Heart left ventricle (tissue), 16 donors: ENCODE measurements at regions not wholly inside any gene's neighbourhood (a gene's known extent, or its start where the extent isn't known, plus 50 kb on each side); places are given as distances from the start of the nearest gene placed in this dataset.

Experiments used
- ATAC-seq, 4 donors: fragments of 200-7000 bp; cut with Tn5 transposase; one replicate each; pipeline ENCODE4 v1.9.1; 2020 to 2022; ENCODE audit warnings: moderate library complexity in 4 of 4, mild to moderate bottlenecking in 3 of 4, moderate number of reproducible peaks in 1 of 4
- DNase-seq, 5 donors: peaks; one replicate each; pipeline ENCODE4 v3.0.0-alpha.2; 2020
- H3K27ac ChIP-seq, 12 donors: fragments of 200-600 bp; sonication (generic) in 4 of 12; one replicate each; pipeline versions ENCODE4 v1.5.0 to v1.8.0; 2016 to 2022; ENCODE audit warnings: mild to moderate bottlenecking in 2 of 12
- H3K27me3 ChIP-seq, 9 donors: fragments of 200-600 bp; sonication (generic) in 2 of 9; one replicate each; pipeline versions ENCODE4 v1.5.1 to v1.8.0; 2016 to 2022; ENCODE audit warnings: mild to moderate bottlenecking in 3 of 9
- H3K36me3 ChIP-seq, 9 donors: fragments of 200-600 bp; sonication (generic) in 2 of 9; one replicate each; pipeline versions ENCODE4 v1.5.0 to v1.8.0; 2018 to 2022; ENCODE audit warnings: mild to moderate bottlenecking in 2 of 9
- H3K4me1 ChIP-seq, 12 donors: fragments of 200-600 bp; sonication (generic) in 4 of 12; one replicate each; pipeline versions ENCODE4 v1.5.0 to v1.8.0; 2016 to 2022; ENCODE audit warnings: mild to moderate bottlenecking in 3 of 12
- H3K4me3 ChIP-seq, 12 donors: fragments of 200-600 bp; sonication (generic) in 4 of 12; one replicate each; pipeline versions ENCODE4 v1.5.0 to v1.8.0; 2017 to 2022; ENCODE audit warnings: mild to moderate bottlenecking in 9 of 12, moderate library complexity in 4 of 12
- H3K9me3 ChIP-seq, 12 donors: fragments of 200-600 bp; sonication (generic) in 4 of 12; one replicate each; pipeline versions ENCODE4 v1.5.0 to v1.8.0; 2016 to 2022; ENCODE audit warnings: mild to moderate bottlenecking in 1 of 12
- CTCF ChIP-seq, 12 donors: fragments of 200-600 bp; sonication (generic) in 4 of 12; IDR thresholded peaks; one replicate each; pipeline versions ENCODE4 v1.5.0 to v1.8.0; 2018 to 2022; ENCODE audit warnings: antibody characterized with exemption in 12 of 12, mild to moderate bottlenecking in 5 of 12
- POLR2A ChIP-seq, 2 donors: fragments of 450-650 bp; IDR thresholded peaks; one replicate each; pipeline ENCODE4 v1.6.1; 2017; ENCODE audit warnings: antibody characterized with exemption in 2 of 2, mild to moderate bottlenecking in 2 of 2, moderate library complexity in 2 of 2
- WGBS, 4 donors: extraction: QIAGEN DNeasy Blood & Tissue Kit in 2 of 4; methylation state at CpG; one replicate each; pipeline versions ENCODE4 v1.1.5 to v1.1.7; 2013 to 2018; 5-methylcytosine and 5-hydroxymethylcytosine counted together
- intact Hi-C, 10 donors: fragments of 100-400 bp; cut with DNase I; formaldehyde crosslinking; loops; one replicate each; pipeline versions ENCODE4 v1.11.1 to v1.14.2; 2022
- donor health status: ischemic (EF 13 %, LVEDD 7.1; RV severe dilation, severe dysfunction).
- donor health status: healthy with polysubstance abuse.
- donor health status: DM: no; HTN: yes; CAD: no.
- donor health status: DM: no; HTN: no; CAD: no.
- donor health status: ischemic (EF 25% LVEDD 6.9; RV normal size, moderate dysfunction).
- donor health status: ischemic (EF 25% LVEDD 5.7; RV mildly dilated, moderate dysfunction).
- donor health status: healthy.
- donor health status: DM: yes; HTN: yes; CAD: no.
- donor health status: ischemic (EF 35%, LVEDD 5.7; RV mildly dilated, moderate dysfunction).
- donor health status: nonischemic (EF 11% LVEDD 7.7; RV severe dilation, severe dysfunction).
- donor health status: DM: yes; HTN: yes; CAD: no.
- donor health status: PGD.
- donor health status: ischemic (EF 29% LVEDD 5.4; RV normal size, mild dysfunction).
- donor health status: nonischemic (EF 23%, LVEDD 6.1; RV moderate dilation, normal function).

- TF ChIP-seq CTCF (IDR thresholded peaks at IDR 0.05) (no peak), POLR2A (IDR thresholded peaks at IDR 0.05) (no peak)
- Histone ChIP-seq H3K4me3 (no peak overlapping the region), H3K27ac (no peak overlapping the region), H3K36me3 (no peaks in the 10 kb centered on the region), H3K27me3 (peaks cover 0 to 63% (median 12%) of the 10 kb centered on the region in 9 donors), H3K4me1 (no peaks in the 10 kb centered on the region), H3K9me3 (no peaks in the 10 kb centered on the region)
- no peak for ATAC-seq
- 34 to 47% (median 38%) methylated on average over 11 of the region's 11 CpGs for WGBS, 4 donors
- DNase-seq: no peak
- intact Hi-C loops: loop anchor here in 1 of 10 donors (5.0 kb wide), 1 partner anchor 155 kb away; no protein-coding TSS in a partner anchor
Observed at GRCh38 chr5:133687212-133688061, 75.1 kb upstream of the FSTL4 start.

DNA sequence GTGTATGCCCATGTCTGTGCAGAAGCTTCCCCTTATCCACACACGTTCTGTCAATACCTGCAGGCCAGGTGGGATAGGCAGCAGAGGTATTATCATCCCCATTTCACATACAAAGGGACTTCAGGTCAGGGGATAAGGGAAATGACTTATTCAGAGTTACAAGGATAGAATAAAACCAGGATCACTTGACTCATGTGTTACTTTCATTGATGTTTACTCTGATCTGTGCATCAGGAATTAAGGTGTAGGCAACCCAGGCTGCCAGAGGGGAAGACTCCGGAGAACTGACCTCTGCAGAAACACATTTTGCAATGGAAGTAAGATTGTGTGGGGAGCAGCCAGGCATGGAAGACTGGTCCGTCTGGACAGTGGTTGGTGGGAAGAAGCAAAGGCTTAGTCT is 74.2 kb upstream of the FSTL4 start:
- Histone ChIP-seq H3K27ac (no peak overlapping the region), H3K4me1 (no peaks in the 10 kb centered on the region), H3K4me3 (no peak overlapping the region), H3K9me3 (no peaks in the 10 kb centered on the region), H3K27me3 (peaks cover 0 to 56% (median 12%) of the 10 kb centered on the region in 9 donors), H3K36me3 (no peaks in the 10 kb centered on the region)
- intact Hi-C loops: loop anchor here in 1 of 10 donors (5.0 kb wide), 1 partner anchor 156 kb away; no protein-coding TSS in a partner anchor
- DNase-seq (no peak), ATAC-seq (no peak)
- WGBS, 4 donors: 61 to 82% (median 70%) methylated on average over 3 of the region's 3 CpGs
- TF ChIP-seq POLR2A (IDR thresholded peaks at IDR 0.05) (no peak), CTCF (IDR thresholded peaks at IDR 0.05) (no peak)

DNA sequence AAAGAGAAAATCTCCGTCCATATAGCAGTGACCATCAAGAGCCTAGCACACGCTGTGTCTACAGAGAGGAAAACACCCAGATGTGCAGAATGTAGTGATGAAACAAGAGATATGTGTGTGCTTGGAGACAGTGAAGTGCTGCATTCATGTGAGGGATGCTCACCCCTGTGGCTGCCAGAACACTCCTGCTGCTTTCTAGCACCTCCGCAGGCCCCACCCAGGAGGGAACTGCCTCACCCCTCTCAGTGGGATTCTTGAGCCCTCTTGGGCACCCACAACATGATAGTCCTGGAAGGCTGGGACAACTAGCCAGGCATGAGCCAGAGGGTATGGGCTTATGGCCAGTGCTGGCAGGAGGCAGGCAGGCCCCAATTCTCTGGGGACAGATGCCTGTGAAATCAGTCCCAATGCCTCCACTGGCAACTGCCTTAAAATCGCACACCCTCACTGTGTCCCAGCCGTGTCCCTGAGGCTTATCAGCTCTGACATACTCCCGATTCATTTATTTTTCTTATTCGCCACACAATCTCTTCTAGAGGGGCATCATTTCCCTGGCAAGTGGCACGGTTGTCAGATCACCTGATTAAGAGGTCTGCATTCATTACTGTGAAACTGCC is 73.2 kb upstream of the FSTL4 start:
- DNase-seq: no peak
- Histone ChIP-seq H3K27me3 (peaks cover 0 to 51% (median 11%) of the 10 kb centered on the region in 9 donors), H3K36me3 (no peaks in the 10 kb centered on the region), H3K4me1 (no peaks in the 10 kb centered on the region), H3K9me3 (no peaks in the 10 kb centered on the region), H3K4me3 (no peak overlapping the region), H3K27ac (no peak overlapping the region)
- no peak for ATAC-seq
- no peak for TF ChIP-seq POLR2A (IDR thresholded peaks at IDR 0.05)
- no peak for TF ChIP-seq CTCF (IDR thresholded peaks at IDR 0.05)
- intact Hi-C loops: loop anchor here in 1 of 10 donors (5.0 kb wide), 1 partner anchor 157 kb away; no protein-coding TSS in a partner anchor
- WGBS, 4 donors: 42 to 57% (median 49%) methylated on average over 8 of the region's 8 CpGs
